HCT116 (cell line): ENCODE measurements at regions not wholly inside any gene's neighbourhood (a gene's known extent, or its start where the extent isn't known, plus 50 kb on each side); places are given as distances from the start of the nearest gene placed in this dataset.

Experiments
- ATAC-seq: fragments of 200-7000 bp; cut with Tn5 transposase; 2 replicates; pipeline ENCODE4 v1.9.1; 2020; ENCODE audit warnings: mild to moderate bottlenecking, moderate library complexity
- BruUV-seq: library from RNA; stranded (reverse); fragments of 400-500 nt; replicated peaks from 2 replicates; lab custom pipeline; 2021; lab: Mats Ljungman, UMichigan
- CTCF ChIA-PET: fragments of 300-600 bp; sonication (Branson Sonifier 250); formaldehyde crosslinking; loops from one replicate; lab custom pipeline; 2021; ENCODE audit warnings: antibody characterized with exemption; lab: Charles Lee
- POLR2A ChIA-PET: fragments of 300-600, 350-600 bp; sonication (Branson Sonifier 250); formaldehyde crosslinking; loops from one replicate; lab custom pipeline; 2021; ENCODE audit warnings: antibody characterized with exemption; lab: Charles Lee
- RAD21 ChIA-PET, 2 experiments: fragments of 300-600 bp; sonication (Branson Sonifier 250); formaldehyde crosslinking; loops; one replicate each; lab custom pipeline; 2023; ENCODE audit warnings: low total read pairs in 2 of 2; ENCODE audit not compliant: uncharacterized antibody in 2 of 2, unreplicated experiment in 2 of 2, low non-redundant PET in 1 of 2; lab: Charles Lee
- DNase-seq: peaks from one replicate; pipeline ENCODE4 v3.0.0-alpha.2; 2010; ENCODE audit warnings: low read depth, low spot score
- H2AFZ ChIP-seq: fragments of 200-600 bp; shearing (Covaris generic), sonication (generic); 2 replicates; pipeline ENCODE4 v1.6.1; 2017; ENCODE audit warnings: low read depth, mixed run types, mixed read lengths, antibody characterized with exemption, low read length; ENCODE audit not compliant: poor library complexity, severe bottlenecking
- H3K27ac ChIP-seq: 2 replicates; pipeline ENCODE4 v1.5.1; 2012; ENCODE audit warnings: low read depth, low read length
- H3K27me3 ChIP-seq: fragments of 200-600 bp; sonication (generic); 2 replicates; pipeline ENCODE4 v1.6.1; 2016; ENCODE audit warnings: mixed run types, low read length, mixed read lengths; ENCODE audit not compliant: insufficient read depth
- H3K36me3 ChIP-seq, 2 experiments: fragments of 200-500 bp in 1 of 2; fragments of 200-600 bp in 1 of 2; sonication (Bioruptor generic) in 1 of 2; sonication (generic) in 1 of 2; 2 replicates each; pipeline versions ENCODE4 v1.5.1 to v1.6.1; 2014 to 2016; ENCODE audit warnings: low read length in 2 of 2, inconsistent platforms in 1 of 2, mixed read lengths in 1 of 2, mixed run types in 1 of 2; ENCODE audit not compliant: insufficient read depth in 2 of 2, control insufficient read depth in 1 of 2
- H3K4me1 ChIP-seq, 2 experiments: fragments of 200-600 bp in 1 of 2; sonication (generic) in 1 of 2; 2 replicates each; pipeline versions ENCODE4 v1.5.1 to v1.6.1; 2012 to 2017; ENCODE audit warnings: low read length in 2 of 2, inconsistent platforms in 1 of 2, mild to moderate bottlenecking in 1 of 2, mixed read lengths in 1 of 2, mixed run types in 1 of 2, moderate library complexity in 1 of 2; ENCODE audit not compliant: insufficient read depth in 2 of 2, control insufficient read depth in 1 of 2
- H3K4me2 ChIP-seq: fragments of 200-600 bp; sonication (generic); 2 replicates; pipeline ENCODE4 v1.6.1; 2017; ENCODE audit warnings: mixed run types, low read length, mixed read lengths
- H3K4me3 ChIP-seq, 2 experiments: fragments of 200-600 bp in 1 of 2; sonication (generic) in 1 of 2; replicated peaks in 1 of 2; 2 replicates each; pipeline ENCODE4 v1.5.1; 2011 to 2016; ENCODE audit warnings: low read length in 2 of 2, control low read depth in 1 of 2, low read depth in 1 of 2, mild to moderate bottlenecking in 1 of 2, mixed read lengths in 1 of 2, mixed run types in 1 of 2
- H3K79me2 ChIP-seq: fragments of 200-600 bp; sonication (generic); 2 replicates; pipeline ENCODE4 v1.6.1; 2017; ENCODE audit warnings: mild to moderate bottlenecking, mixed run types, low read length, moderate library complexity, mixed read lengths; ENCODE audit not compliant: insufficient read depth
- H3K9ac ChIP-seq: fragments of 200-600 bp; sonication (generic); 2 replicates; pipeline ENCODE4 v1.6.1; 2016; ENCODE audit warnings: low read length, mixed read lengths
- H3K9me2 ChIP-seq: fragments of 200-600 bp; sonication (generic), shearing (Covaris generic); 2 replicates; pipeline ENCODE4 v1.6.1; 2017; ENCODE audit warnings: mixed run types, mild to moderate bottlenecking, moderate library complexity; ENCODE audit not compliant: insufficient read depth
- H3K9me3 ChIP-seq, 2 experiments: fragments of 200-500 bp in 1 of 2; fragments of 200-600 bp in 1 of 2; sonication (Bioruptor generic) in 1 of 2; sonication (generic) in 1 of 2; 2 replicates each; pipeline ENCODE4 v1.6.1; 2014 to 2017; ENCODE audit warnings: low read length in 2 of 2, mixed read lengths in 2 of 2, inconsistent platforms in 1 of 2, low read depth in 1 of 2, mild to moderate bottlenecking in 1 of 2, mixed run types in 1 of 2, moderate library complexity in 1 of 2; ENCODE audit not compliant: control insufficient read depth in 1 of 2, insufficient read depth in 1 of 2
- H4K20me1 ChIP-seq: fragments of 200-600 bp; sonication (generic), shearing (Covaris generic); 2 replicates; pipeline ENCODE4 v1.6.1; 2017; ENCODE audit warnings: mixed run types, mild to moderate bottlenecking, moderate library complexity; ENCODE audit not compliant: insufficient read depth
- ATF3 ChIP-seq: IDR thresholded peaks from 2 replicates; pipeline ENCODE4 v1.6.1; 2012
- CBX3 ChIP-seq: IDR thresholded peaks from 2 replicates; pipeline ENCODE4 v1.6.1; 2012; ENCODE audit warnings: low read depth
- CEBPB ChIP-seq: IDR thresholded peaks from 2 replicates; pipeline ENCODE4 v1.6.1; 2012; ENCODE audit warnings: low read depth
- CTCF ChIP-seq, 3 experiments: fragments of 200-600 bp in 1 of 3; sonication (generic) in 1 of 3; IDR thresholded peaks in 2 of 3; conservative IDR thresholded peaks in 1 of 3; 2 replicates each; pipeline ENCODE4 v1.5.1; 2012 to 2017; ENCODE audit warnings: low read depth in 2 of 3, low read length in 2 of 3, antibody characterized with exemption in 1 of 3, borderline replicate concordance in 1 of 3, control low read depth in 1 of 3, mild to moderate bottlenecking in 1 of 3, mixed read lengths in 1 of 3, mixed run types in 1 of 3, moderate library complexity in 1 of 3; ENCODE audit not compliant: insufficient read depth in 1 of 3
- EGR1 ChIP-seq: IDR thresholded peaks from 2 replicates; pipeline ENCODE4 v1.6.1; 2012; ENCODE audit warnings: low read depth
- EZH2 ChIP-seq: fragments of 200-600 bp; sonication (generic); IDR thresholded peaks from 2 replicates; pipeline ENCODE4 v1.6.1; 2017; ENCODE audit warnings: antibody characterized with exemption, mixed run types
- EZH2phosphoT487 ChIP-seq: fragments of 200-600 bp; IDR thresholded peaks from 2 replicates; pipeline ENCODE4 v1.6.1; 2018; ENCODE audit warnings: antibody characterized with exemption, borderline replicate concordance
- FOSL1 ChIP-seq: IDR thresholded peaks from 2 replicates; pipeline ENCODE4 v1.6.1; 2012; ENCODE audit warnings: low read depth
- JUND ChIP-seq: IDR thresholded peaks from 2 replicates; pipeline ENCODE4 v1.6.1; 2012
- MAX ChIP-seq: IDR thresholded peaks from 2 replicates; pipeline ENCODE4 v1.6.1; 2012
- POLR2AphosphoS5 ChIP-seq: IDR thresholded peaks from 2 replicates; pipeline ENCODE4 v1.6.1; 2011; ENCODE audit warnings: mild to moderate bottlenecking, low read depth, low read length, moderate library complexity
- RAD21 ChIP-seq: IDR thresholded peaks from 2 replicates; pipeline ENCODE4 v1.6.1; 2012; ENCODE audit warnings: low read depth, mild to moderate bottlenecking
- SP1 ChIP-seq: IDR thresholded peaks from 2 replicates; pipeline ENCODE4 v1.6.1; 2012; ENCODE audit warnings: low read depth
- YY1 ChIP-seq: IDR thresholded peaks from 2 replicates; pipeline ENCODE4 v1.6.1; 2011; ENCODE audit warnings: low read length, low read depth, moderate library complexity, mild to moderate bottlenecking; ENCODE audit not compliant: insufficient replicate concordance; ENCODE audit errors: extremely low read depth
- ZFX ChIP-seq: fragments of 450-650 bp; IDR thresholded peaks from 2 replicates; pipeline ENCODE4 v1.6.1; 2017
- ZNF274 ChIP-seq: fragments of 200-500 bp; sonication (Bioruptor generic); IDR thresholded peaks from 2 replicates; pipeline ENCODE4 v1.6.1; 2014; ENCODE audit warnings: mild to moderate bottlenecking, low read depth, low read length, inconsistent platforms
- intact Hi-C: fragments of 100-400 bp; cut with micrococcal nuclease; formaldehyde crosslinking; loops from 2 replicates; pipeline ENCODE4 v1.10.0; 2022

- H4K20me1 ChIP-seq: no peaks in the 10 kb centered on the region
- H2AFZ ChIP-seq: no peak overlapping the region
- CTCF ChIA-PET: no interaction called here
- H3K4me2 ChIP-seq: no peak overlapping the region
- no peaks in the 10 kb centered on the region for H3K9me3 ChIP-seq
- no peak overlapping the region for H3K4me3 ChIP-seq
- no peaks in the 10 kb centered on the region for H3K4me1 ChIP-seq
- RAD21 ChIA-PET: no interaction called here
- DNase-seq (no peak), ATAC-seq (no peak)
- no peaks in the 10 kb centered on the region for H3K36me3 ChIP-seq
- no peaks in the 10 kb centered on the region for H3K27me3 ChIP-seq
- no peak overlapping the region for H3K27ac ChIP-seq
- TF ChIP-seq YY1 (no peak), ZFX (no peak), ATF3 (no peak), EZH2phosphoT487 (no peak)
- TF ChIP-seq, all 23 proteins: peak for 0
- POLR2A ChIA-PET: no interaction called here
- no peaks in the 10 kb centered on the region for H3K9me2 ChIP-seq
- BruUV-seq: no TSS peak
- no peak overlapping the region for H3K9ac ChIP-seq
- intact Hi-C loops: no loop called here
- no peaks in the 10 kb centered on the region for H3K79me2 ChIP-seq
Observed at GRCh38 chr1:192462616-192463015, 113.0 kb upstream of the RGS1 start.

GRCh38 chr1:192463661-192464060 is 111.9 kb upstream of the RGS1 start:
- H3K79me2 ChIP-seq: no peaks in the 10 kb centered on the region
- no peak overlapping the region for H3K27ac ChIP-seq
- no peaks in the 10 kb centered on the region for H4K20me1 ChIP-seq
- H3K27me3 ChIP-seq: no peaks in the 10 kb centered on the region
- no peak overlapping the region for H3K9ac ChIP-seq
- CTCF ChIA-PET: no interaction called here
- H3K36me3 ChIP-seq: no peaks in the 10 kb centered on the region
- POLR2A ChIA-PET: no interaction called here
- no peaks in the 10 kb centered on the region for H3K4me1 ChIP-seq
- no peak overlapping the region for H2AFZ ChIP-seq
- H3K4me2 ChIP-seq: no peak overlapping the region
- no peaks in the 10 kb centered on the region for H3K9me2 ChIP-seq
- ATAC-seq (no peak), DNase-seq (no peak)
- H3K9me3 ChIP-seq: no peaks in the 10 kb centered on the region
- H3K4me3 ChIP-seq: no peak overlapping the region
- RAD21 ChIA-PET: no interaction called here
- BruUV-seq: no TSS peak
- intact Hi-C loops: no loop called here
- no peak for TF ChIP-seq CTCF (IDR thresholded peaks at IDR 0.05 in 2 of 3, conservative IDR thresholded peaks at IDR 0.05 in 1 of 3; ENCODE audit: borderline replicate concordance in 1 of 3, insufficient read depth in 1 of 3, low read depth in 2 of 3, low read length in 2 of 3)
- TF ChIP-seq YY1: no peak
- TF ChIP-seq CEBPB: no peak
- no peak for TF ChIP-seq POLR2AphosphoS5
- TF ChIP-seq MAX: no peak
- TF ChIP-seq ATF3: no peak
- TF ChIP-seq EZH2: no peak
- TF ChIP-seq EGR1: no peak
- TF ChIP-seq CBX3: no peak
- no peak for TF ChIP-seq EZH2phosphoT487
- no peak for TF ChIP-seq RAD21
- no peak for TF ChIP-seq JUND
- TF ChIP-seq FOSL1: no peak
- TF ChIP-seq ZFX: no peak
- no peak for TF ChIP-seq ZNF274
- no peak for TF ChIP-seq SP1
